D341Med (cell line): ENCODE measurements at regions not wholly inside any gene's neighbourhood (a gene's known extent, or its start where the extent isn't known, plus 50 kb on each side); places are given as distances from the start of the nearest gene placed in this dataset.

Experiments used
- DNase-seq: peaks from one replicate; pipeline ENCODE4 v3.0.0; 2012; ENCODE audit warnings: low spot score

GRCh38 chr4:186889876-186890643 is 166.4 kb upstream of the FAT1 start:
- no peak for DNase-seq

DNA sequence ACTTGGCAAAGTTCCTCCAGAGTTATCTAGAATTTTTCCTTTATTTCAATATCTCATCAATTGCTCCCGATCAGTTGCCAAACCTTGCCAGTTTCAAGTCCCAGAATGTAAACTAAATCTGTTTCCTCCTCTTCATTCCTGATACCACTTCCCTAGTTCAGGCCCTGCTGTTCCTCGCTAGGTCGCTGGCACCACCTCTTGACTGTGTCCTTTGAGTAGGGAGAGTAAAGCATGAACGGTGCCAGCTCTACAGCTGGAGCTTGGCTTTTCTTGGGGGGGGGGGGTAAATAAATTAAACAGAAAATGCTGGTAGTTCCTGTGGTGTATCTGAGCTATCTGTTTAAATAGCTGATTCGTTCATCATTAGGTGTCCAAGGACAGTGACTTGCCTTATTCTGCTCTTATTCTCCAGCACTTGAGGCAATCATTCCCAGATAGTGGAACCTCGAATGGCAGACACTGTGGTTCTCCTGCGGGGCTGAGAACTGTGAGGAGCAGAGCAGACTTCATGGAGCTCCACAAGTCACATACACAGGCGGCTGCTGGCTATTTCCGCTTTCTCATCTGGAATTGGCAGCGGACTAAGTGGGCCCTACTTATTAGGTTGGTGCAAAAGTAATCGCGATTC is 168.3 kb upstream of the FAT1 start:
- no peak for DNase-seq

GRCh38 chr4:186898367-186898766 is 174.7 kb upstream of the FAT1 start:
- no peak for DNase-seq

DNA sequence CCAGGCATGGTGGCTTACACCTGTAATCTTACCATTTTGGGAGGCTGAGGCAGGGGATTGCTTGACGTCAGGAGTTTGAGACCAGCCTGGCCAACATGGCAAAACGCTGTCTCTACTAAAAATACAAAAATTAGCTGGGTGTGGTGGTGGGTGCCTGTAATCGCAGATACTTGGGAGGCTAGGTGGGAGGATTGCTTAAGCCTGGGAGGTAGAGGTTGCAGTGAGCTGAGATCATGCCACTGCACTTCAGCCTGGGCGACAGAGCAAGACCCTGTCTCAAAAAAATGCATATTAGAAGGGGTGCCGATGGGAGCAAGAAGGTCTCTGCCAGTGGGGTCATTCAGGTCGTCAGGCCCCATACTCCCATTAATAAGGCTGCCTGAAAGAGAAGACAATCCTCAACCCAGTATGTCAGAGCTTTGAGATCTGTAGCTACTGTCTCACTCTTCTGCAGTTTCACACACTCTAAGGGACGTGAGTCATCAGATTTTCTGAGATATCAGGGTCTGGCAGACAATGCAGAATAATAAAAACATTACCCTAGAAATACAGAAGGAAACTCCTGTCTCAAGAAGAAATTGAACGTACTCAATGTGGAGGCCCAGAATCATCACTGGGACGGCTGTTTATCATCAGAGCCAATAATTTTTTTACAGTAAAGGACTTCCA is 176.7 kb upstream of the FAT1 start:
- DNase-seq = no peak

DNA sequence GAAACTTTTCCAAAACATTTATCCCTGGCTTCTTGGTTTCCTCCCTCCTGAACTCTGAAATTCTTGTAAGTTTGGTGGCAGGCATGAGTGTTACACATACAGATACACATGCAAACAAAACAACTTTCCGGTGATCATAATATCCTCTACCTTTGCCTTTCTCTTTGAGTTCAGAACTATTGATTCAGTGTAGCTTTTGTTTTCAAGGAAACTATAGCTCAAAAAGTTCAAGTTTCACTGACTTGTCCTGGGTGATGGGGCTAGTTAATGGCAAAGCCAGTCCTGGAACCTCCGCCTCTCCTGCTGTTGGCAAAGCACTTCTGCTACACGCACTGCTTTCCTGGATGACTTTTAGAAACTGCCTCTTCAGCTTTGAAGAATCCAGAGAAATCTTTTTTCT is 177.3 kb upstream of the FAT1 start:
- DNase-seq = no peak

GRCh38 chr4:186901850-186902249 is 178.2 kb upstream of the FAT1 start:
- no peak for DNase-seq

DNA sequence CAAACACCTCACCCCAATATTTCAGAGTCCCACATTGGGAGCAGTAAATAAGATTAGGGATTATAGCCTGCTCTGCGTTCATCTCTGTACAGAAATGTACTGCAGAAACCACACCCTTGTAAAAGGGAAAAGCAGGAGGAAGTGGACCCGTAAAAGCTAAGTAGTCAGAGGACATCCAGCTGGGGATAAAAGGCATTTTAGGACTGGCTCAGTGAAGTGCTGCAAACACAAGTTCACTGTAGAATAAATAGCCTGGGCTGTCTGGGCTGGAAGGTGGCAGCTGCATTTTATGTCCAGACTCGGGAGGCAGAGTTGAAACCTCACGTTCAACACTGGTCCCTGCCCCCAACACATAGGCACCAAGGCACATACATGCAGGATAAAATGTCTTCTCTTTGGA is 178.7 kb upstream of the FAT1 start:
- no peak for DNase-seq

DNA sequence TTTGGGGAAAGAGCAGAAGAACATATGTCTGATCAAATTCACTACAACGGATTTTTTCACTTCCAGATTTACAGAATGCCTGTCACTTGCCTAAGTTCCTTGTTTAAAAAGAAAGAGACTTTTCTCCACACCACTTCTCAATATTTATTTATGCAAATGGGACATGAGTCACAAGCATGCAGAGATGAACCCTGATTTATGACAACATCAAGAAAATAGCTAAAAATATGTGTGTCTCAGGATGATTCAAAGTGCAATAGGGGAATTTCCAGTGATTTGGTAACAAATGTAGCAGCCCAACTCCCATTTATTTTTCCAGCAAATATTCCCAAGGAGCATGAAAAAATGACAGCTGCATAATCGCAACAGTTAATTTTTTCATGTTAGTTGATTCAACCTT is 180.4 kb upstream of the FAT1 start:
- no peak for DNase-seq

DNA sequence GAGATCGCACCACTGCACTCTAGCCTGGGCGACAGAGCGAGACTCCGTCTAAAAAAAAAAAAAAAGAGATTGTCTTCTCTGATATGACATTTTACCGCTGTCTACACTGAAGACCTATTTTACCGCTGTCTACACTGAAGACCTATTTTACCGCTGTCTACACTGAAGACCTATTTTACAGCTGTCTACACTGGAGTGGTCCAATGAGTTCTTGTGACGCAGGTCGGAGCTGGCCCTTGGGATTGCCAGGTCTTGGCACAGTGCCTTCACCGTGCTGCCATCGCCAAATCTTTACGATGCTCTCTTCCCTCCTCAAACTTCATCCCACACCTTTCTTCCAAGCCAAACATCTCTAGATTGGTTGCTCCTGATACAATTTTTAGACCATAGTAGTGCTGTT is 183.1 kb upstream of the FAT1 start:
- no peak for DNase-seq

- DNase-seq = no peak
These were observed 186.7 kb upstream of the FAT1 start for GRCh38 chr4:186910385-186910784.

- DNase-seq = no peak
These were observed 188.9 kb upstream of the FAT1 start for GRCh38 chr4:186912606-186913005.

DNA sequence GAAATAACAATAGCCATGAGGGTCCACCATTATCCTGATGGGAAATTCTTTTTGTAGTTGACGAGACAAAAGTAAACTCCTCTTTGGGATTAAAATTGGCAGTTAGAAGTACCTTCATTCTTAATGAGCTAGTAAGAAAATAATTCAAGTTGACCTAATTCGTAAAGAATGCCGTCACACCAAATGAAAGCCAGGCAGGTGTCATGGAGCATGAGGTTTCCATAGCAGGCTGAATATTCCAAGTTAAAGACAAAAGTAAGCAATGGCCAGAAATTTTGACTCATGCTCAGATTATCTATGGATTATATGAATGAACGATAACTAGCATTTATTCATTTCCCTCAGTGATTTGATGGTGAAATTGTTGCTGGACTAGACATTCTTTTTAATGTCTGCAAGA is 192.2 kb upstream of the FAT1 start:
- no peak for DNase-seq

- no peak for DNase-seq
These were observed 193.5 kb upstream of the FAT1 start for GRCh38 chr4:186917136-186917535.

DNA sequence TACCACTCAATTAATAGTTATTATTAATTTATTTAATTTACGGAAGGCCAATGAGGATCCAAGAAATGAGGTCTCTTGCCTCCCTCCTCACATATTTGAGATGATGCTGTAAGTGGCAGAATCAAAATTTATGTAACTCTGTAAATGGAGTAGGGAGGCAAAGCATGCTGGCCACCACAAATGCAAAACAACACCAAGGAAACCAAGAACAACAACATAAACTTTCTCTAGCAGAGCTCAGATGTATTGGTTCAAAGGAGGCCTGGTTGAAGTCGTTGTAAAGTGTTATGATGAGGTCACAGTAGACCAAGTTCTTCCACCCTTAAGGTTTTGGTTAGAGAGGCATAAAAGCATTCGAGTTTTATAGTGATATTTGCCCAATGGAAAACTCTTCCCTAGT is 194.8 kb upstream of the FAT1 start:
- DNase-seq = no peak

DNA sequence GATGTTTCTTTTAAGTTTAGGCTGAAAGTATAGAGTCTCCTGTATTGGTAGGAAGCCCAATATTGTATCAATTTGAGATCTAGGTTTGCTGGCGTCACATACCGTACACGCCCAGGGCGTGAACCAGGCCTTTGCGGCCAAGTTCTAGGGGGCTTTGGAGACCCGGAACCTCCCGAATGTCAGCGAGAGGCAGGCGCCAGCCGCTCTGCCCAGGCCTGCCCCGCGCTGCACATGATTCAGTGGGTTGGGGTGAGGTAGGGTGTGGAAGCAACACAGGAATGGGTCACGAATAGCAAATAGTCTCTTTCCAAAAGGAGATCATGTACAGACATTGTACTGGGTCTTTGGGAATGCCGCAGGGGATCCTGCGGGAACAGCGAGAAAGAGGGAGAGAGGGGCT is 195.7 kb upstream of the FAT1 start:
- DNase-seq = no peak

- no peak for DNase-seq
These were observed 196.8 kb upstream of the FAT1 start for GRCh38 chr4:186920483-186920882.

- DNase-seq = no peak
These were observed 197.3 kb upstream of the FAT1 start for GRCh38 chr4:186920992-186921391.

DNA sequence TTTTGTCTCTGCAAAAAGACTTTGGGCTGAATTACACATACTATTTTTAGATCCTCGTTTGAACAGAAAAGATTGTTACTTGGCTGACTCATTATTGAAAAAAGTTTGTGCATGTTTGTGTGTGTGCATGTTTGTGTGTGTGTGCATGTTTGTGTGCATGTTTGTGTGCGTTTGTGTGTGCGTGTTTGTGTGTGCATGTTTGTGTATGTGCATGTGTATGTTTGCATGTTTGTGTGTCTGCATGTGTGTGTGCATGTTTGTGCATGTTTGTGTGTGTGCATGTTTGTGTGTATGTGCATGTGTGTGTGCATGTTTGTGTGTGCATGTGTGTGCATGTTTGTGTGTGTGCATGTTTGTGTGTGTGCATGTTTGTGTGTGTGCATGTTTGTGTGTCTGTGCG is 201.1 kb upstream of the FAT1 start:
- no peak for DNase-seq

DNA sequence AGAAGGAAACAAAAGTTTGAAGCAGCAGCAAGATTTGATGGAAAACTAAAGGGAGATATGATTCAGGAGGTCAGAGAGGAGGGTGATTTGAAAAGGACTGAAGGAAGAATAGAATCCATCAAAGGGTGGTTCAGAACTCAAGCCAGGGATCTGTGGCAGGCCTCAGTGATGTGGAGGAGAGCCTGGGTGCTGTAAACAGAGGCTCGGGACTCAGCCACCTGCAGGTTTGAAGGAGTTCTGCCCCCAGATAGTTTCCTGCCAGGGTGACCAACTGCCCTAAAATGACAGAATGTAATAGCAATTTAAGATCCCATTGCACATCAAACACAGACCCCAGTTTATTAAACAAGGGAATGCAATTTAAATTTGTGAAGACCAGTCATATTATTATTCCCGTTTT is 204.0 kb upstream of the FAT1 start:
- no peak for DNase-seq

- DNase-seq = no peak
These were observed 206.4 kb upstream of the FAT1 start for GRCh38 chr4:186930024-186930423.

- no peak for DNase-seq
These were observed 207.9 kb upstream of the FAT1 start for GRCh38 chr4:186931519-186931918.

DNA sequence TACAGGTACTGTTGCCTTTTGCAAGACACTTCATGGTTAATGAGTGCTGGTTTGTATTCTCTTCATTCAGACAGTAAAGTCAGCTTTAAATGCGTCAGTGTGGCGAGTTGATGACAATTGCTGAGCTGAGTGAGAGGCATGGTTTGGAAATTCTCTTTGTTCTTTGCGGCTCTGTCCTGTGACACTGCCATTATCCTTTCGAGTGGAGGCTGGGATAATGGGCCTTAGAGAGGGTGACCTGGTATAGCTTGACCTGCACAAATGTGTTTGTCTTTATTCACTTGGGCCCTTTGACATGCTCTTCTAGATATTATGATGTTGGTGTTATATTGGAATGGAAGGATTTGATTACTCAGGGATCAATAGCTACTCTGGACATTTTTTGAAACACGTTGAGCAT is 208.5 kb upstream of the FAT1 start:
- DNase-seq = no peak

DNA sequence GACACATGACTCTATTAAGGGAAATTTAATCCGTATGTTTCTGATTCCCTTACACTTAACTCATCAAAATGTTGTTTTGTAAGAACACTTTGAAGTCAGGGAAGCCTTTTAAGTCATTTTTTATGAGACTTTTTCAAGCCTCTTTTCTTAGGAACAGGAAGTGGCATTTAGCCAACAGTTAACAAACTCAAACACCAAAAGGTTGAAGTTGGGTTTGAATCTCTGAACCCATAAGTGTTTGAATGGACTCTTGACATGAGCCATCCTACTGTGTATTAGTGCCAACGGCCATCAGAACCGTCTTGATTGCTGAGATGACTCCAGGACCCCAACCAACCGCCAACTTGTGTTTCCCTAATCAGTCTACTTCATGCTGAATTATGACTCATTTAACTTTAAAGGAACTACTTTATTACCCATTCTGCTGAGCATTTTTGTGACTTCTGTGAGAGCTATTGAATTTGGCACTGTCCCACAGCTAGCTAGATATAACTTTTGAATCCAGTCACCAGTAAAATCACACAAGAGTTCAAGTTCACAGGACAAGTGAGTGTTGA is 209.1 kb upstream of the FAT1 start:
- DNase-seq = no peak
